Loucy (cell line): ENCODE measurements at regions not wholly inside any gene's neighbourhood (a gene's known extent, or its start where the extent isn't known, plus 50 kb on each side); places are given as distances from the start of the nearest gene placed in this dataset.
"Not testable (repeated sequence)": the region's sequence is repeated elsewhere in the genome, so short reads cannot be mapped to it uniquely, and the experiment has no call there.

Experiments
- H2AFZ ChIP-seq: fragments of 200-600 bp; sonication (generic); 2 replicates; pipeline ENCODE4 v1.6.0; 2016; ENCODE audit warnings: antibody characterized with exemption, mild to moderate bottlenecking, low read length, moderate library complexity
- H3F3A ChIP-seq: fragments of 200-600 bp; 2 replicates; pipeline ENCODE4 v1.6.0; 2016; ENCODE audit warnings: antibody characterized with exemption, low read depth, mild to moderate bottlenecking
- H3K27me3 ChIP-seq: fragments of 200-600 bp; sonication (generic); 2 replicates; pipeline ENCODE4 v1.6.1; 2014; ENCODE audit warnings: low read length, mild to moderate bottlenecking; ENCODE audit not compliant: insufficient read depth, poor library complexity, severe bottlenecking
- H3K36me3 ChIP-seq: fragments of 200-600 bp; sonication (generic); 2 replicates; pipeline ENCODE4 v1.6.1; 2016; ENCODE audit warnings: low read length; ENCODE audit not compliant: insufficient read depth
- H3K4me1 ChIP-seq: fragments of 200-600 bp; sonication (generic); 2 replicates; pipeline ENCODE4 v1.5.1; 2014; ENCODE audit warnings: low read length, mild to moderate bottlenecking; ENCODE audit not compliant: insufficient read depth, poor library complexity, severe bottlenecking
- H3K4me2 ChIP-seq: fragments of 200-600 bp; sonication (generic); 2 replicates; pipeline ENCODE4 v1.6.0; 2014; ENCODE audit warnings: antibody characterized with exemption, low read length, low read depth, mild to moderate bottlenecking; ENCODE audit not compliant: poor library complexity, severe bottlenecking
- H3K4me3 ChIP-seq: fragments of 200-600 bp; sonication (generic); 2 replicates; pipeline ENCODE4 v1.5.1; 2014; ENCODE audit warnings: low read length, mild to moderate bottlenecking, mixed read lengths; ENCODE audit not compliant: poor library complexity, severe bottlenecking
- H3K79me2 ChIP-seq: fragments of 200-600 bp; sonication (generic); 2 replicates; pipeline ENCODE4 v1.6.1; 2014; ENCODE audit warnings: low read length; ENCODE audit not compliant: insufficient read depth
- H3K9ac ChIP-seq: fragments of 200-600 bp; sonication (generic); 2 replicates; pipeline ENCODE4 v1.6.0; 2014; ENCODE audit warnings: mild to moderate bottlenecking, low read depth, low read length, moderate library complexity; ENCODE audit not compliant: poor library complexity, severe bottlenecking
- H3K9me2 ChIP-seq: fragments of 200-600 bp; sonication (generic); replicated peaks from 2 replicates; pipeline ENCODE4 v1.6.1; 2016; ENCODE audit warnings: low read depth, low read length, mixed read lengths
- H3K9me3 ChIP-seq: fragments of 200-600 bp; sonication (generic); 2 replicates; pipeline ENCODE4 v1.6.1; 2014; ENCODE audit warnings: mild to moderate bottlenecking, antibody characterized with exemption, low read length, low read depth; ENCODE audit not compliant: insufficient read depth
- H4K20me1 ChIP-seq: fragments of 200-600 bp; sonication (generic); 2 replicates; pipeline ENCODE4 v1.6.0; 2014; ENCODE audit warnings: antibody characterized with exemption, low read length, mild to moderate bottlenecking; ENCODE audit not compliant: insufficient read depth, poor library complexity, severe bottlenecking
- CTCF ChIP-seq: fragments of 200-600 bp; sonication (generic); conservative IDR thresholded peaks from 2 replicates; pipeline ENCODE4 v1.5.1; 2014; ENCODE audit warnings: mild to moderate bottlenecking, antibody characterized with exemption, low read length
- EZH2phosphoT487 ChIP-seq: fragments of 200-600 bp; IDR thresholded peaks from 2 replicates; pipeline ENCODE4 v1.6.1; 2018; ENCODE audit warnings: antibody characterized with exemption, mild to moderate bottlenecking, moderate library complexity, borderline replicate concordance

GRCh38 chr22:23443905-23444304 lies 136.2 kb downstream of the IGLL1 start:
- not testable (repeated sequence) for H2AFZ ChIP-seq, H3K36me3 ChIP-seq, H3F3A ChIP-seq, H3K27me3 ChIP-seq, H3K4me1 ChIP-seq, H3K4me3 ChIP-seq, H4K20me1 ChIP-seq, H3K9me3 ChIP-seq, H3K79me2 ChIP-seq, H3K9ac ChIP-seq, H3K4me2 ChIP-seq, H3K9me2 ChIP-seq

GRCh38 chr22:23439581-23439980 lies 140.5 kb downstream of the IGLL1 start:
- H4K20me1 ChIP-seq, H3K36me3 ChIP-seq, H3K4me2 ChIP-seq, H3K27me3 ChIP-seq, H3K9ac ChIP-seq, H3K4me1 ChIP-seq, H2AFZ ChIP-seq, H3K79me2 ChIP-seq, H3K4me3 ChIP-seq, H3F3A ChIP-seq, H3K9me2 ChIP-seq, H3K9me3 ChIP-seq: not testable (repeated sequence)

GRCh38 chr22:23438216-23438615 lies 141.9 kb downstream of the IGLL1 start:
- Histone ChIP-seq H3K9me2 (no peaks in the 10 kb centered on the region), H3K79me2 (no peaks in the 10 kb centered on the region; the same call in 1 of the 2 replicates), H3K4me1 (peaks cover 10% of the 10 kb centered on the region), H3K4me3 (no peak overlapping the region), H3K27me3 (no peaks in the 10 kb centered on the region), H3K36me3 (no peaks in the 10 kb centered on the region), H2AFZ (no peak overlapping the region), H4K20me1 (no peaks in the 10 kb centered on the region), H3K4me2 (no peak overlapping the region), H3K9me3 (no peaks in the 10 kb centered on the region), H3F3A (no peaks in the 10 kb centered on the region), H3K9ac (no peak overlapping the region)
- TF ChIP-seq EZH2phosphoT487 (no peak), CTCF (no peak)

- H3K36me3 ChIP-seq, result no peaks in the 10 kb centered on the region
Observed at GRCh38 chr22:23437779-23438178, 142.3 kb downstream of the IGLL1 start.

GRCh38 chr22:23437107-23437395 lies 143.0 kb downstream of the IGLL1 start:
- not testable (repeated sequence) for H3F3A ChIP-seq

More at GRCh38 chr22:23437779-23438178, 142.3 kb downstream of the IGLL1 start:
- Histone ChIP-seq H4K20me1 (no peaks in the 10 kb centered on the region), H3K4me2 (no peak overlapping the region), H3K4me3 (no peak overlapping the region), H3K27me3 (no peaks in the 10 kb centered on the region), H3K9me3 (no peaks in the 10 kb centered on the region), H3K9me2 (no peaks in the 10 kb centered on the region), H3K9ac (no peak overlapping the region), H2AFZ (no peak overlapping the region), H3K4me1 (peaks cover 14% of the 10 kb centered on the region), H3F3A (no peaks in the 10 kb centered on the region), H3K79me2 (no peaks in the 10 kb centered on the region; the same call in 1 of the 2 replicates)
- TF ChIP-seq EZH2phosphoT487, result no peak
- no peak for TF ChIP-seq CTCF

GRCh38 chr22:23436354-23437106 lies 143.6 kb downstream of the IGLL1 start:
- H4K20me1 ChIP-seq, H3K9me2 ChIP-seq, H2AFZ ChIP-seq, H3K27me3 ChIP-seq, H3F3A ChIP-seq, H3K4me2 ChIP-seq, H3K36me3 ChIP-seq, H3K4me3 ChIP-seq, H3K79me2 ChIP-seq, H3K9ac ChIP-seq, H3K9me3 ChIP-seq: not testable (repeated sequence)
- H3K4me1 ChIP-seq, result peaks cover 15% of the 10 kb centered on the region

More at GRCh38 chr22:23437107-23437395, 143.0 kb downstream of the IGLL1 start:
- not testable (repeated sequence) for H3K79me2 ChIP-seq, H4K20me1 ChIP-seq, H3K9ac ChIP-seq, H3K4me2 ChIP-seq, H3K4me3 ChIP-seq, H3K27me3 ChIP-seq, H3K9me2 ChIP-seq, H2AFZ ChIP-seq, H3K9me3 ChIP-seq, H3K36me3 ChIP-seq
- H3K4me1 ChIP-seq, result peaks cover 15% of the 10 kb centered on the region
